IPS-20b (cell line): ENCODE measurements at regions not wholly inside any gene's neighbourhood (a gene's known extent, or its start where the extent isn't known, plus 50 kb on each side); places are given as distances from the start of the nearest gene placed in this dataset.
"Not testable (repeated sequence)": the region's sequence is repeated elsewhere in the genome, so short reads cannot be mapped to it uniquely, and the experiment has no call there.

Source experiments
- H3K27ac ChIP-seq: one replicate; pipeline ENCODE4 v1.5.1; 2013; ENCODE audit warnings: low read length
- H3K27me3 ChIP-seq: 2 replicates; pipeline ENCODE4 v1.6.1; 2013; ENCODE audit warnings: mild to moderate bottlenecking, low read length, inconsistent platforms; ENCODE audit not compliant: insufficient read depth
- H3K36me3 ChIP-seq: 2 replicates; pipeline ENCODE4 v1.6.1; 2013; ENCODE audit warnings: low read depth, mild to moderate bottlenecking, inconsistent platforms, low read length, moderate library complexity; ENCODE audit not compliant: insufficient read depth
- H3K4me1 ChIP-seq: 2 replicates; pipeline ENCODE4 v1.6.1; 2013; ENCODE audit warnings: mild to moderate bottlenecking, control low read depth, inconsistent platforms, low read length, moderate library complexity; ENCODE audit not compliant: insufficient read depth
- H3K4me3 ChIP-seq: 2 replicates; pipeline ENCODE4 v1.5.1; 2013; ENCODE audit warnings: mild to moderate bottlenecking, low read length, inconsistent platforms
- H3K9ac ChIP-seq: 2 replicates; pipeline ENCODE4 v1.6.1; 2013; ENCODE audit warnings: low read depth, mild to moderate bottlenecking, inconsistent platforms, low read length, moderate library complexity
- H3K9me3 ChIP-seq: 2 replicates; pipeline ENCODE4 v1.6.1; 2013; ENCODE audit warnings: mild to moderate bottlenecking, low read depth, low read length, inconsistent platforms; ENCODE audit not compliant: insufficient read depth

GRCh38 chr18:43936176-43936575, 658.9 kb upstream of the SYT4 start:
- no peak overlapping the region for H3K9ac ChIP-seq
- H3K9me3 ChIP-seq, result no peaks in the 10 kb centered on the region
- H3K27me3 ChIP-seq, result no peaks in the 10 kb centered on the region
- H3K27ac ChIP-seq, result no peak overlapping the region
- H3K4me1 ChIP-seq, result no peaks in the 10 kb centered on the region
- no peak overlapping the region for H3K4me3 ChIP-seq
- no peaks in the 10 kb centered on the region for H3K36me3 ChIP-seq

DNA sequence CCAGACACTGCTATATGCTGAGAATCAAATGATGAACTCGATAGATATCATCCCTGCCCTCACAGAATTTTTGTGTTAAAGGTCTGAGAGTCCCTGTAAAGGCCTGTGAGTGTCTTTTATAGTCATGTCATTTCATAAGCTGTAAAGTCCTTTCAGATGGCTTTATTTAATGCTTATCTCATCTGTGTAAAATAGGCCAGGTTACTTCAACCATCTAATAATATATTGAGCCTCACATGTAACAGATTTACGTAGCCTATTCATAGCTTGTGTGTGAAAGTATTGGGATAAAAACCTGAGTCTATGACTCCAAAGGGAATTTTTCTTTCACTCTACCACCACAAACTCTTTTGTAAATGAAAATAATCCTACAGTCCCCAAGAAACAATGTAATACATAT, 672.0 kb upstream of the SYT4 start:
- Histone ChIP-seq H3K9me3 (peaks cover 10% of the 10 kb centered on the region), H3K9ac (no peak overlapping the region), H3K4me1 (no peaks in the 10 kb centered on the region), H3K27me3 (no peaks in the 10 kb centered on the region), H3K4me3 (no peak overlapping the region), H3K36me3 (no peaks in the 10 kb centered on the region), H3K27ac (no peak overlapping the region)

- no peaks in the 10 kb centered on the region for H3K36me3 ChIP-seq
- H3K27ac ChIP-seq, result no peak overlapping the region
- H3K9me3 ChIP-seq, result peaks cover 10% of the 10 kb centered on the region
- no peak overlapping the region for H3K4me3 ChIP-seq
- H3K27me3 ChIP-seq, result no peaks in the 10 kb centered on the region
- H3K9ac ChIP-seq, result no peak overlapping the region
- no peaks in the 10 kb centered on the region for H3K4me1 ChIP-seq
These were observed 672.8 kb upstream of the SYT4 start for GRCh38 chr18:43950062-43950461.

DNA sequence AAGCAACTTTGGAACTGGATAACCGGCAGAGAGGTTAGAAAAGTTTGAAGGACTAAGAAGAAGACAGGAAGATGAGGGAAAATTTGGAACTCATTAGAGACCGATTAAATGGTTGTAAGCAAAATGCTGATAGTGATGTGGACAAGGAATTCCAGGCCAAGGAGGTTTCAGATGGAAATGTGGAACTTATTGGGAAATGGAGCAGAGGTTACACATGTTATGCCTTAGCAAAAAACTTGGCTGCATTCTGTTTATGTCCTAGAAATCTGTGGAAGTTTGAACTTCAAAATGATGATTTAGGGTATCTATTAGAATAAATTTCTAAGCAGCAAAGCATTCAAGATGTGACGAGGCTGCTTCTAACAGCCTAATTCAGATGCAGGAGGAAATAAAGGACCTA, 675.1 kb upstream of the SYT4 start:
- Histone ChIP-seq H3K9me3 (peaks cover 10% of the 10 kb centered on the region), H3K27ac (no peak overlapping the region), H3K4me1 (no peaks in the 10 kb centered on the region), H3K27me3 (no peaks in the 10 kb centered on the region), H3K9ac (no peak overlapping the region), H3K36me3 (no peaks in the 10 kb centered on the region), H3K4me3 (no peak overlapping the region)

DNA sequence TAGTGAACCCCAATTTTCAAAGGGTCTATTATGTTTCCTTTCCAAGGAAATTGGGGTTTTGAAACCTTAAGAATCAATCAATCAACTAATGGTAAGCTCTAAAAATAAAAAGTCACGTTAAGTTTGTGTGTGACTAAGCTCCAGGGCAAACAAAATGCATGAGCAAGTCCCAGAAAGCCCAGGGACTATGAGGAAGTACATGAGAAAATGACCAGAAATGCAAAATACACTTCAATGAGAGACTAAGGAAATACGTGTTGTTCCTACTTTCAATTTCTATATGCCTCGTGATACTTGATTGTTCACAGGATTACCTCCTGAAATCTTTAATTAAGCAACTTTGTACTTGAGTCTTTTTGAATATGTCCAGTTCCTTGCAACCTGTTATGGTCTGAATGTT, 684.4 kb upstream of the SYT4 start:
- Histone ChIP-seq H3K4me3 (no peak overlapping the region), H3K4me1 (no peaks in the 10 kb centered on the region), H3K27me3 (no peaks in the 10 kb centered on the region), H3K36me3 (no peaks in the 10 kb centered on the region), H3K9me3 (no peaks in the 10 kb centered on the region), H3K9ac (no peak overlapping the region), H3K27ac (no peak overlapping the region)

DNA sequence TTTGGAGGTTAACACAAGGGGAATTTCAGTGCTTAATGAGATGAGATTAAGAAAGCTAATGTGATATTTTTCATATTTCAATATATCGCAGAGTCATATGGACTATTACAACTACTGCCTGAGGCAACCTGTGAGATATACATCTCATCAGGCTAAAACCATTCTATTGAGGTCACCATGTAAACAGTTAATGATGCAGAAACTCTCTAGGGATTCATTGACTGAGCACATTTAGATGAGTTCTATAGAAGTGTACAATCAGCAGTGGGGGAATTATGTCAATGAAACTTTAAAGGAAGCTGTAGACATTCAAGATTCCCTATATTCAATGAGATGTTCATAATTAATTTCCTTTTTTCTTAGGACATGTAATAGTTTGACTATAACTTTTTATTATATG, 687.4 kb upstream of the SYT4 start:
- no peaks in the 10 kb centered on the region for H3K27me3 ChIP-seq
- H3K9ac ChIP-seq, result no peak overlapping the region

DNA sequence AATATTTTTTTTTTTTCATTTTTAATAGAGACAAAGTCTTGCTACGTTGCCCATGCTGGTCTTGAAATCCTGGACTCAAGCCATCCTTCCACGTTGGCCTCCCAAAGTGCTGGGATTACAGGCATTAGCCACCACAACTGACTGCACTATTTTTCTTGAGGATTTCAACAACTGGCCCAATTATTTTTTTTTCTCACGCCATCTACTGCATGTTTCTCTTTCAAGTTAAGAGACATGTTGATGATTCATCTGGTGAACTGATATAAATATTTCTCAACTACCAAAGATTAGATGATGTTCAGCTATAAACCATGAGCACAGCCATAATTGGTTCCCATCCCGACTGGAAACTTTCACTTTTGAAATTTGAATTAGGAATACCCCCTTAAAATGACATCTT, 688.4 kb upstream of the SYT4 start:
- no peaks in the 10 kb centered on the region for H3K27me3 ChIP-seq
- H3K4me1 ChIP-seq, result no peaks in the 10 kb centered on the region
- H3K36me3 ChIP-seq, result no peaks in the 10 kb centered on the region
- no peak overlapping the region for H3K4me3 ChIP-seq
- H3K9me3 ChIP-seq, result no peaks in the 10 kb centered on the region
- H3K27ac ChIP-seq, result no peak overlapping the region
- no peak overlapping the region for H3K9ac ChIP-seq

More for the DNA sequence above, 687.4 kb upstream of the SYT4 start:
- H3K4me3 ChIP-seq, result no peak overlapping the region
- H3K27ac ChIP-seq, result no peak overlapping the region
- no peaks in the 10 kb centered on the region for H3K9me3 ChIP-seq
- no peaks in the 10 kb centered on the region for H3K4me1 ChIP-seq
- H3K36me3 ChIP-seq, result no peaks in the 10 kb centered on the region

GRCh38 chr18:43970656-43971055, 693.4 kb upstream of the SYT4 start:
- no peak overlapping the region for H3K4me3 ChIP-seq
- no peaks in the 10 kb centered on the region for H3K27me3 ChIP-seq
- no peaks in the 10 kb centered on the region for H3K36me3 ChIP-seq
- H3K27ac ChIP-seq, result no peak overlapping the region
- H3K9ac ChIP-seq, result no peak overlapping the region
- no peaks in the 10 kb centered on the region for H3K4me1 ChIP-seq
- no peaks in the 10 kb centered on the region for H3K9me3 ChIP-seq

GRCh38 chr18:43978174-43978573, 700.9 kb upstream of the SYT4 start:
- H3K9ac ChIP-seq, result no peak overlapping the region
- no peaks in the 10 kb centered on the region for H3K36me3 ChIP-seq
- no peaks in the 10 kb centered on the region for H3K4me1 ChIP-seq
- H3K9me3 ChIP-seq, result no peaks in the 10 kb centered on the region
- no peak overlapping the region for H3K4me3 ChIP-seq
- H3K27ac ChIP-seq, result no peak overlapping the region
- H3K27me3 ChIP-seq, result no peaks in the 10 kb centered on the region

GRCh38 chr18:43982582-43982981, 698.1 kb upstream of the SETBP1 start:
- Histone ChIP-seq H3K4me3 (no peak overlapping the region), H3K4me1 (no peaks in the 10 kb centered on the region), H3K27me3 (no peaks in the 10 kb centered on the region), H3K27ac (no peak overlapping the region), H3K9ac (no peak overlapping the region), H3K9me3 (no peaks in the 10 kb centered on the region; the same call in 1 of the 2 replicates), H3K36me3 (no peaks in the 10 kb centered on the region)

DNA sequence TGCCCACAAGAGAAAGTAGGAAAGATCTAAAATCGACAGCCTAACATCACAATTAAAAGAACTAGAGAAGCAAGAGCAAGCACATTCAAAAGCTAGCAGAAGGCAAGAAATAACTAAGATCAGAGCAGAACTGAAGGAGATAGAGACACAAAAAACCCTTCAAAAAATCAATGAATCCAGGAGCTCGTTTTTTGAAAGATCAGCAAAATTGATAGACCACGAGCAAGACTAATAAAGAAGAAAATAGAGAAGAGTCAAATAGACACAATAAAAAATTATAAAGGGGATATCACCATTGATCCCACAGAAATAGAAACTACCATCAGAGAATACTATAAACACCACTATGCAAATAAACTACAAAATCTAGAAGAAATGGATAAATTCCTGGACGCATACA, 693.6 kb upstream of the SETBP1 start:
- not testable (repeated sequence) for H3K4me3 ChIP-seq, H3K27ac ChIP-seq, H3K4me1 ChIP-seq, H3K27me3 ChIP-seq, H3K9ac ChIP-seq, H3K9me3 ChIP-seq, H3K36me3 ChIP-seq

GRCh38 chr18:43992741-43993140, 687.9 kb upstream of the SETBP1 start:
- Histone ChIP-seq H3K9ac (no peak overlapping the region), H3K9me3 (no peaks in the 10 kb centered on the region; the same call in 1 of the 2 replicates), H3K4me1 (no peaks in the 10 kb centered on the region), H3K27me3 (no peaks in the 10 kb centered on the region), H3K27ac (no peak overlapping the region), H3K36me3 (no peaks in the 10 kb centered on the region), H3K4me3 (no peak overlapping the region)

DNA sequence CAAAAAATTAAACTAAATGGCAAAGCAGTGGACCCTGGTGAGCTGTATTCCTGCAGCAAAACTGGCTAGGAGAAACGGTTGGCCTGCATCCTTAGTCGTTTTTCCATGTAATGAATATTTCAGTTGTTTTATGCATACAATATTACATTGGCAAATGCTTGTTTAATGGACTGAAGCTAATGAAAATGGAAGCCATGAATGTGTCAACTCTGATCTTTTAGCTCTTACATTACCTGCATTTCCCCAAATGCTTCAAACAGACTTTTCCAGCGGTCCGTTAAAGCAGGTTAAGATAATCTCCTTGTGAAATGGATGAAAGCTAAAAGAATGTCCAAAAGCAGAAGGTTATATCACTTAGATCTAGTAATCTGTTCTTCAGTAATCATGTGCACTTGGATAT, 686.3 kb upstream of the SETBP1 start:
- H3K36me3 ChIP-seq, result no peaks in the 10 kb centered on the region
- H3K27ac ChIP-seq, result no peak overlapping the region
- H3K9ac ChIP-seq, result no peak overlapping the region
- no peaks in the 10 kb centered on the region; the same call in 1 of the 2 replicates for H3K9me3 ChIP-seq
- H3K27me3 ChIP-seq, result no peaks in the 10 kb centered on the region
- no peak overlapping the region for H3K4me3 ChIP-seq
- no peaks in the 10 kb centered on the region for H3K4me1 ChIP-seq
